GM12891 (cell line): ENCODE measurements at regions not wholly inside any gene's neighbourhood (a gene's known extent, or its start where the extent isn't known, plus 50 kb on each side); places are given as distances from the start of the nearest gene placed in this dataset.

ENCODE experiments used
- POLR2A ChIP-seq: IDR thresholded peaks from 2 replicates; pipeline ENCODE4 v1.6.1; 2011; ENCODE audit warnings: low read depth, low read length, control low read depth
- POLR2AphosphoS5 ChIP-seq: IDR thresholded peaks from 2 replicates; pipeline ENCODE4 v1.6.1; 2011; ENCODE audit warnings: low read depth, low read length, control low read depth
- SPI1 ChIP-seq: IDR thresholded peaks from 2 replicates; pipeline ENCODE4 v1.6.1; 2011; ENCODE audit warnings: low read depth, low read length, control low read depth
- TAF1 ChIP-seq: IDR thresholded peaks from 2 replicates; pipeline ENCODE4 v1.6.1; 2011; ENCODE audit warnings: low read depth, low read length, control low read depth

DNA sequence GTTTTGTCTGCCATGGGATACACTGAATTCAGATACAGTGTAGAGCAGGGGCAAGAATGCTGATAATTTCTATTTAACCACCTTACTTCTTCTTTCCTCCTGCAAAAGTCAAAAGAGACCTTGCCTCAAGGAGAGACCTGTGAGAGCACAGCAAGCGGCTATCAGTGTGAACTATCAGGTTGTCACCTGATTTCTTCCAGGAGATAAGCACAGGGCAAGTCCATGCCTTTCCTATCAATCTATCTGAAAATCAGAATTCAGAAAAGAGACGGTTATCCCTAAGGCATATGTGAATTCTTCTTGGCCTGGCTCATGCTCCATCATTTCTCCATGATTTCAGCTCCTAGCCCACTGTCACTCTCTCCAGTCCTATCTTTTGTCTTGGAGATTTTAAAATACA lies 128.9 kb upstream of the CCND2 start:
- TF ChIP-seq TAF1 (no peak), SPI1 (no peak), POLR2A (no peak), POLR2AphosphoS5 (no peak)
